IMR-90 (cell line): ENCODE measurements at regions not wholly inside any gene's neighbourhood (a gene's known extent, or its start where the extent isn't known, plus 50 kb on each side); places are given as distances from the start of the nearest gene placed in this dataset.
"Not testable (repeated sequence)": the region's sequence is repeated elsewhere in the genome, so short reads cannot be mapped to it uniquely, and the experiment has no call there.

ENCODE experiments used
- ATAC-seq: fragments of 200-7000 bp; cut with Tn5 transposase; 2 replicates; pipeline ENCODE4 v1.9.1; 2020; ENCODE audit warnings: low read depth, mild to moderate bottlenecking, moderate library complexity
- BruUV-seq: library from RNA; stranded (reverse); fragments of 400-500 nt; replicated peaks from 2 replicates; lab custom pipeline; 2021; lab: Mats Ljungman, UMichigan
- CTCF ChIA-PET: fragments of 300-600 bp; formaldehyde crosslinking; extraction: SDS; loops from one replicate; lab custom pipeline; 2021; ENCODE audit warnings: antibody characterized with exemption; lab: Yijun Ruan, JAX
- POLR2A ChIA-PET: fragments of 300-600 bp; sonication (Branson Sonifier 250); formaldehyde crosslinking; loops from one replicate; lab custom pipeline; 2022; ENCODE audit warnings: antibody characterized with exemption; ENCODE audit not compliant: unreplicated experiment; lab: Charles Lee
- DNase-seq: peaks from one replicate; pipeline ENCODE4 v3.0.0; 2013
- H2AFZ ChIP-seq: replicated peaks from 2 replicates; pipeline ENCODE3; 2013; ENCODE audit warnings: low read length, mild to moderate bottlenecking; ENCODE audit not compliant: poor library complexity
- H2AK5ac ChIP-seq: 2 replicates; pipeline ENCODE4 v1.6.1; 2013; ENCODE audit warnings: low read depth, low read length, inconsistent platforms
- H2AK9ac ChIP-seq: replicated peaks from 2 replicates; pipeline ENCODE3; 2013; ENCODE audit warnings: mild to moderate bottlenecking, low read depth, low read length, moderate library complexity; ENCODE audit not compliant: poor library complexity
- H2BK120ac ChIP-seq: 2 replicates; pipeline ENCODE4 v1.6.1; 2013; ENCODE audit warnings: low read depth, low read length, inconsistent platforms
- H2BK15ac ChIP-seq: 3 replicates; pipeline ENCODE4 v1.6.1; 2013; ENCODE audit warnings: low read depth, low read length, inconsistent platforms
- H2BK20ac ChIP-seq: 2 replicates; pipeline ENCODE4 v1.6.1; 2013; ENCODE audit warnings: low read depth, mild to moderate bottlenecking, inconsistent platforms, low read length, moderate library complexity
- H2BK5ac ChIP-seq: 2 replicates; pipeline ENCODE4 v1.6.1; 2013; ENCODE audit warnings: mild to moderate bottlenecking, low read depth, low read length, inconsistent platforms; ENCODE audit not compliant: poor library complexity, severe bottlenecking
- H3K14ac ChIP-seq: replicated peaks from 2 replicates; pipeline ENCODE4 v1.6.1; 2013; ENCODE audit warnings: low read depth, low read length, inconsistent platforms
- H3K18ac ChIP-seq: 2 replicates; pipeline ENCODE4 v1.6.1; 2013; ENCODE audit warnings: low read depth, low read length, control low read depth
- H3K23ac ChIP-seq: 2 replicates; pipeline ENCODE4 v1.6.1; 2013; ENCODE audit warnings: low read depth, low read length, inconsistent platforms
- H3K27ac ChIP-seq: 2 replicates; pipeline ENCODE4 v1.5.1; 2013; ENCODE audit warnings: mild to moderate bottlenecking, control low read depth, low read length; ENCODE audit not compliant: insufficient read depth
- H3K27me3 ChIP-seq: 2 replicates; pipeline ENCODE4 v1.6.1; 2013; ENCODE audit warnings: low read length; ENCODE audit not compliant: control insufficient read depth, insufficient read depth
- H3K36me3 ChIP-seq: 2 replicates; pipeline ENCODE4 v1.6.1; 2013; ENCODE audit warnings: low read length, mixed read lengths; ENCODE audit not compliant: control insufficient read depth, insufficient read depth
- H3K4ac ChIP-seq: 2 replicates; pipeline ENCODE4 v1.6.1; 2013; ENCODE audit warnings: low read depth, low read length, inconsistent platforms
- H3K4me1 ChIP-seq: 2 replicates; pipeline ENCODE4 v1.6.1; 2013; ENCODE audit warnings: low read length, mixed read lengths; ENCODE audit not compliant: control insufficient read depth, insufficient read depth
- H3K4me2 ChIP-seq: 2 replicates; pipeline ENCODE4 v1.6.1; 2013; ENCODE audit warnings: low read depth, mild to moderate bottlenecking, control low read depth, low read length, moderate library complexity
- H3K4me3 ChIP-seq: 2 replicates; pipeline ENCODE4 v1.5.1; 2013; ENCODE audit warnings: low read depth, mild to moderate bottlenecking, control low read depth, low read length, moderate library complexity; ENCODE audit not compliant: insufficient read depth
- H3K56ac ChIP-seq: 2 replicates; pipeline ENCODE4 v1.6.1; 2013; ENCODE audit warnings: low read length, inconsistent platforms; ENCODE audit not compliant: insufficient read depth; ENCODE audit errors: extremely low read depth
- H3K79me1 ChIP-seq, 2 experiments: 2 replicates each; pipeline ENCODE4 v1.6.1; 2013; ENCODE audit warnings: low read length in 2 of 2, inconsistent platforms in 1 of 2, low read depth in 1 of 2
- H3K9ac ChIP-seq: 2 replicates; pipeline ENCODE4 v1.6.1; 2013; ENCODE audit warnings: low read depth, low read length, control low read depth
- H3K9me1 ChIP-seq: 2 replicates; pipeline ENCODE4 v1.6.1; 2013; ENCODE audit warnings: low read length, inconsistent platforms; ENCODE audit not compliant: insufficient read depth
- H3K9me3 ChIP-seq: 2 replicates; pipeline ENCODE4 v1.6.1; 2013; ENCODE audit warnings: low read length; ENCODE audit not compliant: control insufficient read depth, insufficient read depth
- H4K20me1 ChIP-seq: 2 replicates; pipeline ENCODE4 v1.6.1; 2013; ENCODE audit warnings: low read length, inconsistent platforms; ENCODE audit not compliant: insufficient read depth
- H4K5ac ChIP-seq: 2 replicates; pipeline ENCODE4 v1.6.1; 2013; ENCODE audit warnings: mild to moderate bottlenecking, low read depth, low read length, control low read depth
- H4K8ac ChIP-seq, 2 experiments: 2 replicates each; pipeline ENCODE4 v1.6.1; 2013; ENCODE audit warnings: low read depth in 2 of 2, low read length in 2 of 2, control low read depth in 1 of 2, inconsistent platforms in 1 of 2
- H4K91ac ChIP-seq: 2 replicates; pipeline ENCODE4 v1.6.1; 2013; ENCODE audit warnings: low read depth, low read length, inconsistent platforms; ENCODE audit not compliant: insufficient read depth
- FOS ChIP-seq: fragments of 150-350 bp; IDR thresholded peaks from 2 replicates; pipeline ENCODE4 v1.6.1; 2016; ENCODE audit warnings: low read depth, low read length
- MAFK ChIP-seq: IDR thresholded peaks from 2 replicates; pipeline ENCODE4 v1.6.1; 2012; ENCODE audit warnings: low read depth, low read length, improper control_type of control experiment
- POLR2A ChIP-seq: IDR thresholded peaks from 2 replicates; pipeline ENCODE4 v1.6.1; 2012; ENCODE audit warnings: mild to moderate bottlenecking, low read depth, low read length
- WGBS, 2 experiments: methylation state at CpG; one replicate each; pipeline versions ENCODE4 v1.1.5 to v1.1.7; 2013; ENCODE audit warnings: missing lambda C conversion rate in 2 of 2; ENCODE audit not compliant: insufficient read length in 1 of 2; ENCODE audit errors: extremely low coverage in 2 of 2; 5-methylcytosine and 5-hydroxymethylcytosine counted together
- dilution Hi-C: fragments of 300-500 bp; cut with HindIII; formaldehyde crosslinking; loops from one replicate; pipeline ENCODE4 v1.14.3; 2018; ENCODE audit warnings: low sequenced_read_pairs; ENCODE audit not compliant: unreplicated experiment
- in situ Hi-C: fragments of 300-500 bp; cut with MboI; formaldehyde crosslinking; loops from 3 replicates; pipeline ENCODE4 v1.14.3; 2019; ENCODE audit warnings: low sequenced_read_pairs, inconsistent platforms, mixed read lengths
- intact Hi-C: fragments of 100-400 bp; cut with micrococcal nuclease; formaldehyde crosslinking; loops from 2 replicates; pipeline ENCODE4 v1.10.0; 2022

DNA sequence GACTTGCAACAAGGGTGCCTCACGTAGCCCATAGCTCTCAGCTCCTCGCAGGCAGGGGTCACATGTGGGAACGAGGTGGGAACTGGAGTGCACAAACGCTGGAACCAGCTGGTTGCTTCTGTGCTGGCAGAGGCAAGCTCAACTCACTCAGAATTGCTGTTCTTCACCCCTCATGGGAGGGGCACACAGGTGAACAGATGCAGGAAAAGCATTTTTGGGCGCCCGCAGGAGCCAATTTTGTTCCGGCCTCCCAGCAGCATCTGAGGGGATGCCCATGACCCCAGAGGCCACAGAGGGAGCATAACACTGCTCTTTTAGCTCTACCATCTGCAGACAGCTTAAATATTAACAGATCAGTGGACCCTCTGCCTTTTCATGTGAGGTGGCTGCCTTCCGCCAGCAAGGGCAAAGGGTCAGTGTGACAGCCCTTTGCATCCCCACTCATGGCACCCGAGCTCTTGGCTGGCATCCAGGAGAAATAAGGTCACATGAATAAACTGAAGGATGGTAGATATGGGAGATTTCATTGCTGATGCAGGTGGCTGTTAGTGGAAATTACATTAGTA lies 196.2 kb downstream of the SLCO4C1 start:
- no CpG with 5 or more reads among the region's 9 CpGs for WGBS, 2 experiments
- H3K9me1 ChIP-seq, result no peaks in the 10 kb centered on the region
- no peak overlapping the region for H2AK5ac ChIP-seq
- dilution Hi-C loops, result no loop called here
- ChIA-PET CTCF (no interaction called here), POLR2A (no interaction called here)
- H2AK9ac ChIP-seq, result no peak overlapping the region
- H3K36me3 ChIP-seq, result no peaks in the 10 kb centered on the region
- H2AFZ ChIP-seq, result no peak overlapping the region
- peaks cover 9% of the 10 kb centered on the region for H3K9me3 ChIP-seq
- DNase-seq (no peak), ATAC-seq (no peak)
- no peak overlapping the region for H3K14ac ChIP-seq
- no peak overlapping the region for H2BK120ac ChIP-seq
- H2BK20ac ChIP-seq, result no peak overlapping the region
- H3K56ac ChIP-seq, result no peak overlapping the region
- intact Hi-C loops, result no loop called here
- H3K4ac ChIP-seq, result no peak overlapping the region
- H3K23ac ChIP-seq, result no peak overlapping the region
- no peaks in the 10 kb centered on the region for H3K4me1 ChIP-seq
- H3K4me3 ChIP-seq, result no peak overlapping the region
- no peak overlapping the region for H4K5ac ChIP-seq
- H4K20me1 ChIP-seq, result no peaks in the 10 kb centered on the region
- H3K79me1 ChIP-seq, result no peaks in the 10 kb centered on the region
- no TSS peak for BruUV-seq
- no peak overlapping the region for H2BK15ac ChIP-seq
- TF ChIP-seq FOS, result no peak
- TF ChIP-seq MAFK, result no peak
- no peak for TF ChIP-seq POLR2A
- no peak overlapping the region for H3K27ac ChIP-seq
- in situ Hi-C loops, result no loop called here
- no peak overlapping the region for H4K8ac ChIP-seq
- no peak overlapping the region for H4K91ac ChIP-seq
- no peak overlapping the region for H3K9ac ChIP-seq
- no peak overlapping the region for H3K18ac ChIP-seq
- H3K4me2 ChIP-seq, result no peak overlapping the region
- H2BK5ac ChIP-seq, result no peak overlapping the region
- no peaks in the 10 kb centered on the region for H3K27me3 ChIP-seq

DNA sequence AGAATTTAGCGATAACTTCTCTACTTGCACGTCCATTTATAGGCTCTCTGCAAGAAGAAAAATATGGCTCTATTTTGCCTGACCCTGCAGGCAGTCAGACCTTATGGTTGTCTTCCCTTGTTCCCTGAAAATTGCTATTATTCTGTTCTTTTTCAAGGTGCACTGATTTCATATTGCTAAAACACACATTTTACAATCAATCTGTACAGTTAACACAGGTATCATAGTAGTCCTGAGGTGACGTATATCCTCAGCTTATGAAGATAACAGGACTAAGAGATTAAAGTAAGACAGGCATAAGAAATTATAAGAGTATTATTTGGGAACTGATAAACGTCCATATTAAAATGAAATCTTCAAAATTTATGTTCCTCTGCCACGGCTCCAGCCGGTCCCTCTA lies 197.0 kb downstream of the SLCO4C1 start:
- H2BK15ac ChIP-seq, H3K9ac ChIP-seq, H2BK120ac ChIP-seq, in situ Hi-C loops, H3K9me1 ChIP-seq, H3K4me1 ChIP-seq, H3K56ac ChIP-seq, H3K23ac ChIP-seq, H3K14ac ChIP-seq, dilution Hi-C loops, H2BK5ac ChIP-seq, H3K4me2 ChIP-seq, H4K20me1 ChIP-seq, H2AK9ac ChIP-seq, H4K5ac ChIP-seq, POLR2A ChIA-PET, H4K91ac ChIP-seq, H3K9me3 ChIP-seq, H3K27me3 ChIP-seq, H2BK20ac ChIP-seq, H3K36me3 ChIP-seq, H2AK5ac ChIP-seq, H3K18ac ChIP-seq, H3K4ac ChIP-seq, ATAC-seq, H2AFZ ChIP-seq, H3K4me3 ChIP-seq, BruUV-seq, DNase-seq, CTCF ChIA-PET, intact Hi-C loops, H4K8ac ChIP-seq, H3K79me1 ChIP-seq, H3K27ac ChIP-seq: not testable (repeated sequence)
- whole genome bisulfite sequencing, 2 experiments, result no CpG with 5 or more reads among the region's 6 CpGs
